HCT116 (cell line): ENCODE measurements at regions not wholly inside any gene's neighbourhood (a gene's known extent, or its start where the extent isn't known, plus 50 kb on each side); places are given as distances from the start of the nearest gene placed in this dataset.
"Not testable (repeated sequence)": the region's sequence is repeated elsewhere in the genome, so short reads cannot be mapped to it uniquely, and the experiment has no call there.

Source experiments
- ATAC-seq: fragments of 200-7000 bp; cut with Tn5 transposase; 2 replicates; pipeline ENCODE4 v1.9.1; 2020; ENCODE audit warnings: mild to moderate bottlenecking, moderate library complexity
- BruUV-seq: library from RNA; stranded (reverse); fragments of 400-500 nt; replicated peaks from 2 replicates; lab custom pipeline; 2021; lab: Mats Ljungman, UMichigan
- CTCF ChIA-PET: fragments of 300-600 bp; sonication (Branson Sonifier 250); formaldehyde crosslinking; loops from one replicate; lab custom pipeline; 2021; ENCODE audit warnings: antibody characterized with exemption; lab: Charles Lee
- POLR2A ChIA-PET: fragments of 300-600, 350-600 bp; sonication (Branson Sonifier 250); formaldehyde crosslinking; loops from one replicate; lab custom pipeline; 2021; ENCODE audit warnings: antibody characterized with exemption; lab: Charles Lee
- RAD21 ChIA-PET, 2 experiments: fragments of 300-600 bp; sonication (Branson Sonifier 250); formaldehyde crosslinking; loops; one replicate each; lab custom pipeline; 2023; ENCODE audit warnings: low total read pairs in 2 of 2; ENCODE audit not compliant: uncharacterized antibody in 2 of 2, unreplicated experiment in 2 of 2, low non-redundant PET in 1 of 2; lab: Charles Lee
- DNase-seq: peaks from one replicate; pipeline ENCODE4 v3.0.0-alpha.2; 2010; ENCODE audit warnings: low read depth, low spot score
- H2AFZ ChIP-seq: fragments of 200-600 bp; shearing (Covaris generic), sonication (generic); 2 replicates; pipeline ENCODE4 v1.6.1; 2017; ENCODE audit warnings: low read depth, mixed run types, mixed read lengths, antibody characterized with exemption, low read length; ENCODE audit not compliant: poor library complexity, severe bottlenecking
- H3K27ac ChIP-seq: 2 replicates; pipeline ENCODE4 v1.5.1; 2012; ENCODE audit warnings: low read depth, low read length
- H3K27me3 ChIP-seq: fragments of 200-600 bp; sonication (generic); 2 replicates; pipeline ENCODE4 v1.6.1; 2016; ENCODE audit warnings: mixed run types, low read length, mixed read lengths; ENCODE audit not compliant: insufficient read depth
- H3K36me3 ChIP-seq, 2 experiments: fragments of 200-500 bp in 1 of 2; fragments of 200-600 bp in 1 of 2; sonication (Bioruptor generic) in 1 of 2; sonication (generic) in 1 of 2; 2 replicates each; pipeline versions ENCODE4 v1.5.1 to v1.6.1; 2014 to 2016; ENCODE audit warnings: low read length in 2 of 2, inconsistent platforms in 1 of 2, mixed read lengths in 1 of 2, mixed run types in 1 of 2; ENCODE audit not compliant: insufficient read depth in 2 of 2, control insufficient read depth in 1 of 2
- H3K4me1 ChIP-seq, 2 experiments: fragments of 200-600 bp in 1 of 2; sonication (generic) in 1 of 2; 2 replicates each; pipeline versions ENCODE4 v1.5.1 to v1.6.1; 2012 to 2017; ENCODE audit warnings: low read length in 2 of 2, inconsistent platforms in 1 of 2, mild to moderate bottlenecking in 1 of 2, mixed read lengths in 1 of 2, mixed run types in 1 of 2, moderate library complexity in 1 of 2; ENCODE audit not compliant: insufficient read depth in 2 of 2, control insufficient read depth in 1 of 2
- H3K4me2 ChIP-seq: fragments of 200-600 bp; sonication (generic); 2 replicates; pipeline ENCODE4 v1.6.1; 2017; ENCODE audit warnings: mixed run types, low read length, mixed read lengths
- H3K4me3 ChIP-seq, 2 experiments: fragments of 200-600 bp in 1 of 2; sonication (generic) in 1 of 2; replicated peaks in 1 of 2; 2 replicates each; pipeline ENCODE4 v1.5.1; 2011 to 2016; ENCODE audit warnings: low read length in 2 of 2, control low read depth in 1 of 2, low read depth in 1 of 2, mild to moderate bottlenecking in 1 of 2, mixed read lengths in 1 of 2, mixed run types in 1 of 2
- H3K79me2 ChIP-seq: fragments of 200-600 bp; sonication (generic); 2 replicates; pipeline ENCODE4 v1.6.1; 2017; ENCODE audit warnings: mild to moderate bottlenecking, mixed run types, low read length, moderate library complexity, mixed read lengths; ENCODE audit not compliant: insufficient read depth
- H3K9ac ChIP-seq: fragments of 200-600 bp; sonication (generic); 2 replicates; pipeline ENCODE4 v1.6.1; 2016; ENCODE audit warnings: low read length, mixed read lengths
- H3K9me2 ChIP-seq: fragments of 200-600 bp; sonication (generic), shearing (Covaris generic); 2 replicates; pipeline ENCODE4 v1.6.1; 2017; ENCODE audit warnings: mixed run types, mild to moderate bottlenecking, moderate library complexity; ENCODE audit not compliant: insufficient read depth
- H3K9me3 ChIP-seq, 2 experiments: fragments of 200-500 bp in 1 of 2; fragments of 200-600 bp in 1 of 2; sonication (Bioruptor generic) in 1 of 2; sonication (generic) in 1 of 2; 2 replicates each; pipeline ENCODE4 v1.6.1; 2014 to 2017; ENCODE audit warnings: low read length in 2 of 2, mixed read lengths in 2 of 2, inconsistent platforms in 1 of 2, low read depth in 1 of 2, mild to moderate bottlenecking in 1 of 2, mixed run types in 1 of 2, moderate library complexity in 1 of 2; ENCODE audit not compliant: control insufficient read depth in 1 of 2, insufficient read depth in 1 of 2
- H4K20me1 ChIP-seq: fragments of 200-600 bp; sonication (generic), shearing (Covaris generic); 2 replicates; pipeline ENCODE4 v1.6.1; 2017; ENCODE audit warnings: mixed run types, mild to moderate bottlenecking, moderate library complexity; ENCODE audit not compliant: insufficient read depth
- CBX3 ChIP-seq: IDR thresholded peaks from 2 replicates; pipeline ENCODE4 v1.6.1; 2012; ENCODE audit warnings: low read depth
- CEBPB ChIP-seq: IDR thresholded peaks from 2 replicates; pipeline ENCODE4 v1.6.1; 2012; ENCODE audit warnings: low read depth
- EGR1 ChIP-seq: IDR thresholded peaks from 2 replicates; pipeline ENCODE4 v1.6.1; 2012; ENCODE audit warnings: low read depth
- ELF1 ChIP-seq: IDR thresholded peaks from 2 replicates; pipeline ENCODE4 v1.6.1; 2012; ENCODE audit warnings: low read depth, borderline replicate concordance
- EZH2 ChIP-seq: fragments of 200-600 bp; sonication (generic); IDR thresholded peaks from 2 replicates; pipeline ENCODE4 v1.6.1; 2017; ENCODE audit warnings: antibody characterized with exemption, mixed run types
- EZH2phosphoT487 ChIP-seq: fragments of 200-600 bp; IDR thresholded peaks from 2 replicates; pipeline ENCODE4 v1.6.1; 2018; ENCODE audit warnings: antibody characterized with exemption, borderline replicate concordance
- FOSL1 ChIP-seq: IDR thresholded peaks from 2 replicates; pipeline ENCODE4 v1.6.1; 2012; ENCODE audit warnings: low read depth
- JUND ChIP-seq: IDR thresholded peaks from 2 replicates; pipeline ENCODE4 v1.6.1; 2012
- POLR2A ChIP-seq: IDR thresholded peaks from 2 replicates; pipeline ENCODE4 v1.7.0; 2011; ENCODE audit warnings: borderline replicate concordance; ENCODE audit not compliant: insufficient read depth, insufficient read length; ENCODE audit errors: extremely low read depth
- POLR2AphosphoS5 ChIP-seq: IDR thresholded peaks from 2 replicates; pipeline ENCODE4 v1.6.1; 2011; ENCODE audit warnings: mild to moderate bottlenecking, low read depth, low read length, moderate library complexity
- RAD21 ChIP-seq: IDR thresholded peaks from 2 replicates; pipeline ENCODE4 v1.6.1; 2012; ENCODE audit warnings: low read depth, mild to moderate bottlenecking
- SP1 ChIP-seq: IDR thresholded peaks from 2 replicates; pipeline ENCODE4 v1.6.1; 2012; ENCODE audit warnings: low read depth
- TCF7L2 ChIP-seq: IDR thresholded peaks from 2 replicates; pipeline ENCODE4 v1.7.0; 2011; ENCODE audit warnings: borderline replicate concordance, inconsistent platforms; ENCODE audit not compliant: insufficient read depth, insufficient read length; ENCODE audit errors: extremely low read depth
- ZNF274 ChIP-seq: fragments of 200-500 bp; sonication (Bioruptor generic); IDR thresholded peaks from 2 replicates; pipeline ENCODE4 v1.6.1; 2014; ENCODE audit warnings: mild to moderate bottlenecking, low read depth, low read length, inconsistent platforms
- intact Hi-C: fragments of 100-400 bp; cut with micrococcal nuclease; formaldehyde crosslinking; loops from 2 replicates; pipeline ENCODE4 v1.10.0; 2022
- TF ChIP-seq, protein P1 (sequence below): IDR thresholded peaks from 2 replicates; pipeline ENCODE4 v1.6.1; 2011; ENCODE audit warnings: mild to moderate bottlenecking, low read length, moderate library complexity; ENCODE audit not compliant: insufficient replicate concordance; ENCODE audit errors: extremely low read depth
- TF ChIP-seq, protein P2 (sequence below), 3 experiments: fragments of 200-600 bp in 1 of 3; sonication (generic) in 1 of 3; IDR thresholded peaks in 2 of 3; conservative IDR thresholded peaks in 1 of 3; 2 replicates each; pipeline ENCODE4 v1.5.1; 2012 to 2017; ENCODE audit warnings: low read depth in 2 of 3, low read length in 2 of 3, antibody characterized with exemption in 1 of 3, borderline replicate concordance in 1 of 3, control low read depth in 1 of 3, mild to moderate bottlenecking in 1 of 3, mixed read lengths in 1 of 3, mixed run types in 1 of 3, moderate library complexity in 1 of 3; ENCODE audit not compliant: insufficient read depth in 1 of 3
- TF ChIP-seq, protein P3 (sequence below): IDR thresholded peaks from 2 replicates; pipeline ENCODE4 v1.6.1; 2012

DNA sequence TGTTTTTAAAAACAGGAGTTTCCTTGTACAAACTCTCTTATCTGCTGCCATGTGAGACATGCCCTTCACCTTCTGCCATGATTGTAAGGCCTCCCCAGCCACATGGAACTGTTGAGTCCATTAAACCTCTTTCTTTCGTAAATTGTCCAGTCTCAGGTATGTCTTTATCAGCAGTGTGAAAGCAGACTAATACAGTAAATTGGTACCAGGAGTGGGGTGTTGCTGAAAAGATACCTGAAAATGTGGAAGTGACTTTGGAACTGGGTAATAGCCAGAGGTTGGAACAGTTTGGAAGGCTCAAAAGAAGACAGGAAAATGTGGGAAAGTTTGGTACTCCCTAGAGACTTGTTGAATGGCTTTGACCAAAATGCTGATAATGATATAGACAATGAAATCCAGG, 440.4 kb downstream of the MRPL39 start:
- H3K36me3 ChIP-seq, H3K9ac ChIP-seq, ATAC-seq, CTCF ChIA-PET, H3K9me2 ChIP-seq, H2AFZ ChIP-seq, H3K27me3 ChIP-seq, BruUV-seq, DNase-seq, intact Hi-C loops, POLR2A ChIA-PET, H3K4me2 ChIP-seq, H3K4me3 ChIP-seq, H3K79me2 ChIP-seq, H4K20me1 ChIP-seq, H3K27ac ChIP-seq, RAD21 ChIA-PET, H3K4me1 ChIP-seq: not testable (repeated sequence)
- H3K9me3 ChIP-seq, result peaks cover 12 to 23% of the 10 kb centered on the region in 2 experiments; a peak in 2 of 4 replicates

DNA sequence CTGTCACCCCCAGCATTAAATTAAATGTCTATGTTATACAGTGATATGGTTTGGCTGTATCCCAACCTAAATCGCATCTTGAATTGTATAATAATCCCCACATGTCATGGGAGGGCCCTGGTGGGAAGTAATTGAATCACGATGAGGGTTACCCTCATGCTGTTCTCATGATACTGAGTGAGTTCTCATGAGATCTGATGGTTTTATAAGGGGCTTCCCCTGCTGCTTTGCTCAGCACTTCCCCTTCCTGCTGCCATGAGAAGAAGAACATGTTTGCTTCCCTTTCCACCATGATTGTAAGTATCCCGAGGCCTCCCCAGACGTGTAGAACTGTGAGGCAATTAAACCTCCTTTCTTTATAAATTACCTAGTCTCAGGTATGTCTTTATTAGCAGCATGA, 445.7 kb downstream of the MRPL39 start:
- TF ChIP-seq RAD21, result no peak
- no peak for TF ChIP-seq CBX3
- TF ChIP-seq CEBPB, result no peak
- TF ChIP-seq POLR2AphosphoS5, result no peak
- TF ChIP-seq EGR1, result no peak
- TF ChIP-seq TCF7L2, result no peak
- TF ChIP-seq, protein P1, sequence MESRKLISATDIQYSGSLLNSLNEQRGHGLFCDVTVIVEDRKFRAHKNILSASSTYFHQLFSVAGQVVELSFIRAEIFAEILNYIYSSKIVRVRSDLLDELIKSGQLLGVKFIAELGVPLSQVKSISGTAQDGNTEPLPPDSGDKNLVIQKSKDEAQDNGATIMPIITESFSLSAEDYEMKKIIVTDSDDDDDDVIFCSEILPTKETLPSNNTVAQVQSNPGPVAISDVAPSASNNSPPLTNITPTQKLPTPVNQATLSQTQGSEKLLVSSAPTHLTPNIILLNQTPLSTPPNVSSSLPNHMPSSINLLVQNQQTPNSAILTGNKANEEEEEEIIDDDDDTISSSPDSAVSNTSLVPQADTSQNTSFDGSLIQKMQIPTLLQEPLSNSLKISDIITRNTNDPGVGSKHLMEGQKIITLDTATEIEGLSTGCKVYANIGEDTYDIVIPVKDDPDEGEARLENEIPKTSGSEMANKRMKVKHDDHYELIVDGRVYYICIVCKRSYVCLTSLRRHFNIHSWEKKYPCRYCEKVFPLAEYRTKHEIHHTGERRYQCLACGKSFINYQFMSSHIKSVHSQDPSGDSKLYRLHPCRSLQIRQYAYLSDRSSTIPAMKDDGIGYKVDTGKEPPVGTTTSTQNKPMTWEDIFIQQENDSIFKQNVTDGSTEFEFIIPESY, result no peak
- no peak for TF ChIP-seq FOSL1
- no peak for TF ChIP-seq ZNF274
- TF ChIP-seq, protein P2, sequence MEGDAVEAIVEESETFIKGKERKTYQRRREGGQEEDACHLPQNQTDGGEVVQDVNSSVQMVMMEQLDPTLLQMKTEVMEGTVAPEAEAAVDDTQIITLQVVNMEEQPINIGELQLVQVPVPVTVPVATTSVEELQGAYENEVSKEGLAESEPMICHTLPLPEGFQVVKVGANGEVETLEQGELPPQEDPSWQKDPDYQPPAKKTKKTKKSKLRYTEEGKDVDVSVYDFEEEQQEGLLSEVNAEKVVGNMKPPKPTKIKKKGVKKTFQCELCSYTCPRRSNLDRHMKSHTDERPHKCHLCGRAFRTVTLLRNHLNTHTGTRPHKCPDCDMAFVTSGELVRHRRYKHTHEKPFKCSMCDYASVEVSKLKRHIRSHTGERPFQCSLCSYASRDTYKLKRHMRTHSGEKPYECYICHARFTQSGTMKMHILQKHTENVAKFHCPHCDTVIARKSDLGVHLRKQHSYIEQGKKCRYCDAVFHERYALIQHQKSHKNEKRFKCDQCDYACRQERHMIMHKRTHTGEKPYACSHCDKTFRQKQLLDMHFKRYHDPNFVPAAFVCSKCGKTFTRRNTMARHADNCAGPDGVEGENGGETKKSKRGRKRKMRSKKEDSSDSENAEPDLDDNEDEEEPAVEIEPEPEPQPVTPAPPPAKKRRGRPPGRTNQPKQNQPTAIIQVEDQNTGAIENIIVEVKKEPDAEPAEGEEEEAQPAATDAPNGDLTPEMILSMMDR (IDR thresholded peaks at IDR 0.05 in 2 of 3, conservative IDR thresholded peaks at IDR 0.05 in 1 of 3; ENCODE audit: borderline replicate concordance in 1 of 3, insufficient read depth in 1 of 3, low read depth in 2 of 3, low read length in 2 of 3), result no peak
- no peak for TF ChIP-seq EZH2
- no peak for TF ChIP-seq ELF1
- TF ChIP-seq JUND, result no peak
- no peak for TF ChIP-seq EZH2phosphoT487
- no peak for TF ChIP-seq SP1
- no peak for TF ChIP-seq POLR2A
- TF ChIP-seq, protein P3, sequence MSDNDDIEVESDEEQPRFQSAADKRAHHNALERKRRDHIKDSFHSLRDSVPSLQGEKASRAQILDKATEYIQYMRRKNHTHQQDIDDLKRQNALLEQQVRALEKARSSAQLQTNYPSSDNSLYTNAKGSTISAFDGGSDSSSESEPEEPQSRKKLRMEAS, result no peak
- ChIA-PET CTCF (no interaction called here), RAD21 (no interaction called here), POLR2A (no interaction called here)
- no peaks in the 10 kb centered on the region for H3K4me1 ChIP-seq
- no TSS peak for BruUV-seq
- no peak for DNase-seq
- H3K27me3 ChIP-seq, result no peaks in the 10 kb centered on the region
- ATAC-seq, result no peak
- H3K36me3 ChIP-seq, result no peaks in the 10 kb centered on the region
- H3K79me2 ChIP-seq, result no peaks in the 10 kb centered on the region
- no peak overlapping the region for H3K4me3 ChIP-seq
- no peaks in the 10 kb centered on the region for H3K9me2 ChIP-seq
- H3K9ac ChIP-seq, result no peak overlapping the region
- H2AFZ ChIP-seq, result no peak overlapping the region
- peaks cover 9 to 24% of the 10 kb centered on the region in 2 experiments; a peak in 2 of 4 replicates for H3K9me3 ChIP-seq
- intact Hi-C loops, result no loop called here
- no peaks in the 10 kb centered on the region for H4K20me1 ChIP-seq
- no peak overlapping the region for H3K4me2 ChIP-seq
- H3K27ac ChIP-seq, result no peak overlapping the region
